Testis (tissue), 2 donors: ENCODE measurements at regions not wholly inside any gene's neighbourhood (a gene's known extent, or its start where the extent isn't known, plus 50 kb on each side); places are given as distances from the start of the nearest gene placed in this dataset.

Source experiments
- DNase-seq: peaks from one replicate; pipeline ENCODE4 v3.0.0-alpha.2; 2019
- H3K27ac ChIP-seq, 2 donors: fragments of 200-600 bp; sonication (generic); one replicate each; pipeline ENCODE4 v1.5.1; 2019
- H3K27me3 ChIP-seq: fragments of 200-600 bp; sonication (generic); one replicate; pipeline ENCODE4 v1.5.1; 2019
- H3K36me3 ChIP-seq: fragments of 200-600 bp; sonication (generic); one replicate; pipeline ENCODE4 v1.5.1; 2017; ENCODE audit warnings: low read depth; ENCODE audit errors: missing control alignments
- H3K4me1 ChIP-seq: fragments of 200-600 bp; sonication (generic); one replicate; pipeline ENCODE4 v1.5.1; 2019
- H3K4me3 ChIP-seq, 2 donors: fragments of 200-600 bp; sonication (generic); one replicate each; pipeline ENCODE4 v1.5.1; 2017 to 2019
- H3K9me3 ChIP-seq: fragments of 200-600 bp; sonication (generic); one replicate; pipeline ENCODE4 v1.5.1; 2017
- POLR2A ChIP-seq: fragments of 450-650 bp; IDR thresholded peaks from one replicate; pipeline ENCODE4 v1.6.1; 2017; ENCODE audit warnings: antibody characterized with exemption, mild to moderate bottlenecking, moderate library complexity
- WGBS, 2 donors: methylation state at CpG; one replicate each; pipeline ENCODE4 v1.1.5; 2018; 5-methylcytosine and 5-hydroxymethylcytosine counted together
- intact Hi-C: fragments of 100-400 bp; cut with DNase I; formaldehyde crosslinking; loops from one replicate; pipeline ENCODE4 v1.15.1; 2023; ENCODE audit warnings: low total_unique reads
- TF ChIP-seq, protein P1 (sequence below), 3 experiments: fragments of 450-650 bp in 2 of 3; fragments of 200-600 bp in 1 of 3; sonication (generic) in 1 of 3; IDR thresholded peaks; one replicate each; pipeline ENCODE4 v1.5.1; 2016 to 2019; ENCODE audit warnings: antibody characterized with exemption in 3 of 3, mild to moderate bottlenecking in 2 of 3, moderate library complexity in 1 of 3

DNA sequence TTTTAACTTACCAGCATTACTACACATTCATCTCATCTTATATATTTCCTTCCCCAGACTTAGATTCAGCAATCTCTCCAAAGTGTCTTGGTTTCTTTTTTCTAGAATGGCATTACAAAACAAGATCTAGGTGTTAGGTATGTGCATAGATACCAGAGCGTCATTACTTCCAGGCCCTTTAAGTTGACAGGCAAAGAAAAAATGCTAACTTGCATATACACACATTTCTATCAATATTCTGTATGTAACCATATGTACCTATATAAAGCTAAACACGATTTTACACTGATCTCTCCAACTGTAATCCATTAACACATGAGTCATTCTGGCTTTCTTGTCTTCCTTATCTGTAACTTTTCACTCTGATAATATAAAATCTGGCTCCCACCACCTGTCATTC, 503.8 kb upstream of the NRXN1 start:
- H3K9me3 ChIP-seq: no peaks in the 10 kb centered on the region
- WGBS, 2 donors: 83 to 85% methylated on average over 2 of the region's 2 CpGs
- H3K4me3 ChIP-seq: no peak overlapping the region
- no peaks in the 10 kb centered on the region for H3K4me1 ChIP-seq
- intact Hi-C loops: no loop called here
- TF ChIP-seq, protein P1, sequence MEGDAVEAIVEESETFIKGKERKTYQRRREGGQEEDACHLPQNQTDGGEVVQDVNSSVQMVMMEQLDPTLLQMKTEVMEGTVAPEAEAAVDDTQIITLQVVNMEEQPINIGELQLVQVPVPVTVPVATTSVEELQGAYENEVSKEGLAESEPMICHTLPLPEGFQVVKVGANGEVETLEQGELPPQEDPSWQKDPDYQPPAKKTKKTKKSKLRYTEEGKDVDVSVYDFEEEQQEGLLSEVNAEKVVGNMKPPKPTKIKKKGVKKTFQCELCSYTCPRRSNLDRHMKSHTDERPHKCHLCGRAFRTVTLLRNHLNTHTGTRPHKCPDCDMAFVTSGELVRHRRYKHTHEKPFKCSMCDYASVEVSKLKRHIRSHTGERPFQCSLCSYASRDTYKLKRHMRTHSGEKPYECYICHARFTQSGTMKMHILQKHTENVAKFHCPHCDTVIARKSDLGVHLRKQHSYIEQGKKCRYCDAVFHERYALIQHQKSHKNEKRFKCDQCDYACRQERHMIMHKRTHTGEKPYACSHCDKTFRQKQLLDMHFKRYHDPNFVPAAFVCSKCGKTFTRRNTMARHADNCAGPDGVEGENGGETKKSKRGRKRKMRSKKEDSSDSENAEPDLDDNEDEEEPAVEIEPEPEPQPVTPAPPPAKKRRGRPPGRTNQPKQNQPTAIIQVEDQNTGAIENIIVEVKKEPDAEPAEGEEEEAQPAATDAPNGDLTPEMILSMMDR (IDR thresholded peaks at IDR 0.05): no peak
- TF ChIP-seq POLR2A: no peak
- DNase-seq: no peak
- H3K27me3 ChIP-seq: no peaks in the 10 kb centered on the region
- H3K27ac ChIP-seq: no peak overlapping the region
- no peaks in the 10 kb centered on the region for H3K36me3 ChIP-seq

DNA sequence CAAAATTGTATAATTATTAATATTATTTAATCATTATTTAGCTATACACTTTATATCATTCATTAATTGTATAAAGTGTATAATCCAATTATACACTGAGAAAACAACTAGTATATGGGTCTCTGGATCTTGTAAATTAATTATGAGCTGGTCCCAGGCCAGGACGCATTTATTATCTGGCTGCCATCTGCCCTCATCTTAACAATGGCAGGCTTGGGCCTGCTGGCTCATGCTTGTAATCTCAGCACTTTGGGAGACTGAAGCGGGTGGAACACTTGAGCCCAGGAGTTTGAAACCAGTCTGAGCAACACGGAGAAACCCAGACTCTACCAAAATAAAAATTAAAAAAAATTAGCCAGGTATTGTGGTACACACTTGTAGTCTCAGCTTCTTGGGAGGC, 502.2 kb upstream of the NRXN1 start:
- Histone ChIP-seq H3K4me1 (no peaks in the 10 kb centered on the region), H3K9me3 (no peaks in the 10 kb centered on the region), H3K27ac (no peak overlapping the region), H3K27me3 (no peaks in the 10 kb centered on the region), H3K36me3 (no peaks in the 10 kb centered on the region), H3K4me3 (no peak overlapping the region)
- DNase-seq: no peak
- 97 to 98% methylated on average over 3 of the region's 3 CpGs for WGBS, 2 donors
- TF ChIP-seq, protein P1 (IDR thresholded peaks at IDR 0.05): no peak
- no peak for TF ChIP-seq POLR2A
- intact Hi-C loops: no loop called here

DNA sequence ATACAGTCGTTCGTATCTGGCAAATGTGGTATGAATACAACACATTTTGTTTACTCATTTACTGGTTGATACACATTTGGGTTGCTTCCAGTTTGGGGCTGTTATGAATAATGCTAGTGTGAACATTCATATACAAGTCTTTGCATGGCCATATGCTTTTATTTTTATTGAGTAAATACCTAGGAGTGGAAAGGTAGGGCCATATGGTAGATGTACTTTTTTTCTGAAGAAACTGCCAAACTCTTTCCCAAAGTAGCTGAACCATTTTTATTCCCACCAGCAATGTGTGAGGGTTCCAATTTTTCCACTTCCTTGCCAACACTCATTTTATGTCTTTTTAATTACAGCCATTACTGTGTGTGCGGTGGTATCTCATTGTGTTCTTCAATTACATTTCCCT, 496.2 kb upstream of the NRXN1 start:
- Histone ChIP-seq H3K9me3 (no peaks in the 10 kb centered on the region), H3K27me3 (no peaks in the 10 kb centered on the region), H3K27ac (no peak overlapping the region), H3K36me3 (no peaks in the 10 kb centered on the region), H3K4me1 (no peaks in the 10 kb centered on the region), H3K4me3 (no peak overlapping the region)
- no peak for DNase-seq
- intact Hi-C loops: no loop called here
- TF ChIP-seq, protein P1 (IDR thresholded peaks at IDR 0.05): no peak
- no peak for TF ChIP-seq POLR2A
- 72 to 81% methylated on average over 3 of the region's 3 CpGs for WGBS, 2 donors

DNA sequence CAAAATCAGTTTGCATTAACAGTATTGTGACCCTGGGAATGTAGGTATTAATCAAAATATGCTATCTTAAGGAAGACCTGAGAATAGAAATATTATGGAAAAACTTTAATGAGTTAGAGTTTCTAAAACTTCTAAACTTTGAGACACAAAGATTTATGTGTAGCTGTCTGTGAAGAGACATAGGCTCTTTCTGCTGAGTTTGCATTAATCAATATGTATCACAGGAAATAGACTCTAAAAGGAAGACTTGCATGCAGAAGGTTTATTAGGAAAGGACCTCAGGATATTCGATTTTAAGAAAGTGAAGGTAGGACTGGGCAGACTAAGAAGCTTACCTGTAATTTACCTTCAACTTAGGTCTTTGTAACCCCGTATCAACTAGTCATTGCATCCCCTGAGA, 494.8 kb upstream of the NRXN1 start:
- Histone ChIP-seq H3K9me3 (no peaks in the 10 kb centered on the region), H3K36me3 (no peaks in the 10 kb centered on the region), H3K27me3 (no peaks in the 10 kb centered on the region), H3K4me3 (no peak overlapping the region), H3K27ac (no peak overlapping the region), H3K4me1 (no peaks in the 10 kb centered on the region)
- DNase-seq: no peak
- intact Hi-C loops: no loop called here
- TF ChIP-seq, protein P1 (IDR thresholded peaks at IDR 0.05): no peak
- no peak for TF ChIP-seq POLR2A
- 87 to 94% methylated on average over 2 of the region's 2 CpGs for WGBS, 2 donors

DNA sequence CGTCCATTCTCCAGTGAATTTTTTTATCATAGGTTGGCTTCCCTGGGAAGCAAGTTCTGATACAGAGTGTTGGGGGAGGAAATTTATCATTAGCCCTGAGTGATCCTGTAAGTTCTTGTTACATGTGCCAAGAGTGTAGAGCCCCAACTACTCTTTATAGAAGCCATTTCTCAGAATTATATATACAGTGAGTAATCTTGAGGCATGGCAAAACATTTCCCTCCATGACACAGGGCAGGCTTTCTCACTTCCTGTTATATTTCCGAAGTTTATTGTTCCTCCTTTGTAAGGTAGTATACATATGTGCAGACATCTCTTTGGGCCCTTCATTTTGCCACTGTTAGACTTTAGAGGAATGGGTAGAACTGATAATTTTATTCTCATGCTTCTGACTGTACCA, 484.7 kb upstream of the NRXN1 start:
- Histone ChIP-seq H3K36me3 (no peaks in the 10 kb centered on the region), H3K9me3 (no peaks in the 10 kb centered on the region), H3K4me3 (no peak overlapping the region), H3K27ac (no peak overlapping the region), H3K27me3 (no peaks in the 10 kb centered on the region), H3K4me1 (no peaks in the 10 kb centered on the region)
- WGBS, 2 donors: 96% methylated on average over 2 of the region's 2 CpGs
- intact Hi-C loops: no loop called here
- TF ChIP-seq, protein P1 (IDR thresholded peaks at IDR 0.05): no peak
- no peak for TF ChIP-seq POLR2A
- DNase-seq: no peak
